DND-41 (cell line): ENCODE measurements at regions not wholly inside any gene's neighbourhood (a gene's known extent, or its start where the extent isn't known, plus 50 kb on each side); places are given as distances from the start of the nearest gene placed in this dataset.

Source experiments
- CTCF ChIP-seq: IDR thresholded peaks from 2 replicates; pipeline ENCODE4 v1.5.1; 2012; ENCODE audit warnings: borderline replicate concordance, low read length, moderate library complexity, mild to moderate bottlenecking; ENCODE audit not compliant: poor library complexity, severe bottlenecking; ENCODE audit errors: extremely low read depth
- EZH2 ChIP-seq: IDR thresholded peaks from 3 replicates; pipeline ENCODE4 v1.6.1; 2012; ENCODE audit warnings: borderline replicate concordance, low read depth, mild to moderate bottlenecking, moderate library complexity, low read length, inconsistent platforms; ENCODE audit not compliant: severe bottlenecking

GRCh38 chr3:65020281-65021160 is 332.7 kb upstream of the ADAMTS9 start:
- no peak for TF ChIP-seq EZH2
- no peak for TF ChIP-seq CTCF
